ENCODE measurements at regions not wholly inside any gene's neighbourhood (a gene's known extent, or its start where the extent isn't known, plus 50 kb on each side); places are given as distances from the start of the nearest gene placed in this dataset.
"Not testable (repeated sequence)": the region's sequence is repeated elsewhere in the genome, so short reads cannot be mapped to it uniquely, and the experiment has no call there.

DNA sequence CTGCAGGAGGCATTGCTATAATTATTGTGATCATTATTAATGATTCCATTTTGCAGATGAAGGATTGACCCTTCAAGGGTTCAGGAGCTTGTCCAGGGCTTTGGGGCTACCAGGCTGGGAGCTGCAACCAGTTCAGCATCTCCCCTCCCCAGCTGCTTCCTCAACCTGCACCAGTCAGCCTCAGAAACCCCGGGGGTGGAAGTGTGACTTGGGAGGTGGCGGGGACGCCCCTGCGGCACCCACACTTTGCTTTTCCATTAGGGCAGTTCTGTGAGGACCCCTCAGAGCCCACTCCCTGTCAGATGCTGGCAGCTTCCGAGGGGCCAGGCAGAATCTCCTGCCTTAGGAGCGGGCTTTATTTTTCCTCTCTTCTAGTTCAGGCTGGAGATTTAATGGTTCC, 85.6 kb downstream of the OLFM1 start:
- FAIRE-seq: no peak

DNA sequence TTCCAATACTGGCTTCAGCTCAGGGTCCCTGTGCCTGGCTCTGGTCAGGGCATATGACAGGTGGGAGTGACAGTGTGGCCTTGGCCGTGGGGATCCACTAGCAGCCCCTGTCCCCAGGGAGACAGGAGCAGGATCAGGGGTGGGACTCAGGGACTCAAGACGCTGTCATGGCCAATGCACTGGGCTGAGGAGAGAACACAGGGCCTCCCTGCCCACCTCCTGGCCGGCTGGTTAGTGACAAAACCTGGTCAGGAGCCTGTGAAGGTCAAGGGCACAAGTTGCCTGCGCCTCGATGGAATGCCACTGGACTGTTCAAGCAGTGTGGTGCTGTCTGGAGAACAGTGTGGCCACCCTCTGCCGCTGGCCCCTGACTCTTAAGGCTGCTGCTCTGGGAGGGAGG, 86.8 kb downstream of the OLFM1 start:
- FAIRE-seq: no peak

DNA sequence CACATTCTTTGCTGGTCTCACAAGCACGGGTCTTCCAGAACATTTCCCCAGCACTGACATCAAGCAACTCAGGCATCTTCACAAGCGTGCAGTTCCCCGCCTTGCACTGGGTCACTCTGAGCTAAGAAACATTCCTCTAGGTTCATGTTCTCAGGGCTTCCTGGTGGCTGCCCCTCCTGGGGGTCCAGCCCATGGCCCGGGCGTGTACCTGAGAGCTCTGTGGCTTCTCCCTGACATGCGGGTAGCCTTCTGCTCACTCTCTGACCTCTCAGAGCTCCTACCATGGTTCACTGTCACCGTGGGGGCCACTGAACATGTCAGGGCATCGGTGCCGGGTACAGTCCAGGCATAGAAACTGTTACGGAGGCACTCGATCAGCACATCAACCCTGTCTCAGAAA, 87.5 kb downstream of the OLFM1 start:
- no peak for FAIRE-seq

DNA sequence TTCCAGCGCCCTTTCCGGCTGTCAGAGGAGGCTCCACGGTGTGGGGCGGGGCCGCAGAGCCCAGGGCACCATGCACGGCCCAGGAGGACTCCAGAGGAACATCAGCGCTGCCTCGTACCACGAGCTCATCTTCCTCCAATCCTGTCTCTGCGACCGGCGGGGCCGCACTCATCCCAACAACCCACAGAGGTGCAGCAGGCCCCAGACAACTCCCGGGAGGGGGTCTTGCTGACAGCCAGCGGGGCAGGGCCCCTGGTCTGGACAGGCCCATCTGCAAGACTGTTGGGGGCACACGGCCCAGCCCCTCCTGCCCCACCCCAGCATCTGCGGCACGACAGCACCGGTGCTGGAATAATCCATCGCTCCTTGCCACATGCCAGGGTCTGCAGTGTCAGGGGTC, 88.8 kb downstream of the OLFM1 start:
- FAIRE-seq: no peak

DNA sequence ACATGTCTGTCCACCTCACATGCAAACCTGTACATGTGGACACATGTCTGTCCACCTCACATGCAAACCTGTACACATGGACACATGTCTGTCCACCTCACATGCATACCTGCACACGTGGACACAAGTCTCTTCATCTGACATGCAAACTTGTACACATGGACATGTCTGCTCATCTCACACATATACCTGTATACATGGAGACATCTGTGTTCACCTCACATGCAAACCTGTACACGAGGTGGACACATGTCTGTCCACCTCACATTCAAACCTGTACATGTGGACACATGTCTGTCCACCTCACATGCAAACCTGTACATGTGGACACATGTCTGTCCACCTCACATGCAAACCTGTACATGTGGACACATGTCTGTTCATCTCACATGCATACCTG, 90.1 kb downstream of the OLFM1 start:
- not testable (repeated sequence) for FAIRE-seq

DNA sequence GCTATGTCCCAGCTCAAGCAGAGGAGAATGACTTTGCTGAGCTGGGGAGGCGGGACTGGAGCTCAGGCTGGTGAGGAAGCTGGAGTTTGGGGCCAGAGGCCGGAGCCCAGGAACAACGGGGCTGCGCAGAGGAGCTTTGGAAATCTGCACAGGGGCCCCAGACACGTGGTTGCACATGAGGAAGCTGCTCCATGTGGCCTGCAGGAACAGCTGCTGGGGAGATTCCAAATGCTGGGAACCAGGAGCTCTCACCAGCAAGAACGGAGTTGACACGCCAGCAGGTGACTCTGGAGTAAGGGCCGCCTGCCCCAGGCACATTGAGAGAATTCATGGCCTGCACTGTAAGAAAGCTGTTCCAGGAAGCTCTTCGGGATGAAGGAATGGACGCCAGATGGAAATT, 91.0 kb downstream of the OLFM1 start:
- no peak for FAIRE-seq

DNA sequence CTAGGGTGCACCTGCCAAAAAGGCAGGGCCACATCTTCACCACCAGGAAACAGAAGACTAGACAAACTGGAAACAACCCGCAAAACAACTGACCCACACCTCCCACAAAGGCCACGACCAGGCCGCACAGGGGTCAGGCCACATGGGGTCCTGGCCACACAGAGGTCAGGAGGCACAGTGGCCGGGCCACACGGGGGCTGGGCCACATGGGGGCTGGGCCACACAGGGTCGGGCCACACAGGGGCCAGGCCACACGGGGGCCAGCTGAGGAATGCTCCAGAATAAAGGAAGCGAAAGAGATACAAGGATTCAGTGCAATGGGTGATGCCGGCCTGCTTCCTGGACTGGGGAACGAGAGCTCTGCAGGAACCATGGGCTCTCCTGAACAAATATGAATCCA, 91.6 kb downstream of the OLFM1 start:
- FAIRE-seq: no peak

DNA sequence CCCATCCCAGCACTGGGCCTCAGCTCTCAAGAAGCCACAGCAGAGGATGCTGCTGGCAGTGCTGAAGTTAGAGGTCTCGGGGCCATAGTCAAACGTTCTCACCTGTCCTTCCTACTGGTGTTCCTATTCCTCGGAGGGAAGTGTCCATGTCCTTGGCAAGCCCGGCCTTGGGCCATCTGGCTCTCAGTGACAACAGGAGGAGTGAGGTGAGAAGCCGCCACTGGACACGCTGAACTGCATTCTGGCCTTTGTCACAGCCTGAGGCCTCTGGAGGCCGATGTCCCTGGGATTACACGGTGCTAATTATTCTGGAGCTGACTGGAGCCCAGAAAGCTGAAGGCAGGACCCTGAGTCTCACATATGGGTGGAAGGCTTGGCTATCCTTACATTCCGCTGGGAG, 92.5 kb downstream of the OLFM1 start:
- FAIRE-seq: no peak

DNA sequence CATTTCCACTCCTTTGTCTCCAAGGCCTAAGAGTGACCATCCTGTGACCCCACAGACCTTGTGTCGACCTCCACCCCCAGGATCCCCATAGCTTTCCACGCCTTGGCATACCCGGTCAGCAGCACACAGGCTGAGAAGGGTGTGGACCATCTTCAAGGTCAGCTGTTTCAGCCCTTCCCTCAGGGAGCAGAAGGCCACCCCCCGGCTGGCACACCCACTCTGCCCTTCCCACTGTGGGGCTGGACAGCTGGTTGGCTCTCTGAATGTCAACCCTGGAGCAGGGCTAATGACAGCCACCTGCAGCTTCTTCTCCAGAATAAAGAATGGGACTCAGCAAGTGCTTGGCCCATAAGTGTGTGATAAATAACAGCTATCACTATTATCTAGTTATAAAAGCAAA, 93.1 kb downstream of the OLFM1 start:
- no peak for FAIRE-seq

DNA sequence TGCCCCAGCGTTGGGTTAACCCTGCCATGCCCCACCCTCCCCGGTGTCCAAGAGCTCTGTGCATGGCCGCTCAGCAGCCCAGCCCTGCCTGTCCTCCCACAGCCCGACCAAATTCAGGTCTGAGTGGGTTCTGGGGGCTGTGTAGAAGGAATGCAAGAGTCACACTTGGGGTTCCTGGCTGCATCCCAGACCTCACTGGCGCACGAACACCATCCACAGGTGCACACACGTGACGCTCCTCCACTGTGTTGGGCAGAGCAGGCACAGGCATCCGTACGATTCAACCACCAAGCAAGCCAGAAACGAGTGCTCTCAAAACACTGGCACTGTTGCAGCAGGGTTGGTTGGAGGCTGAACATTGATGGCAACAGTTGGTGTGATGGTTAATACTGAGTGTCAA, 93.9 kb downstream of the OLFM1 start:
- FAIRE-seq: no peak

DNA sequence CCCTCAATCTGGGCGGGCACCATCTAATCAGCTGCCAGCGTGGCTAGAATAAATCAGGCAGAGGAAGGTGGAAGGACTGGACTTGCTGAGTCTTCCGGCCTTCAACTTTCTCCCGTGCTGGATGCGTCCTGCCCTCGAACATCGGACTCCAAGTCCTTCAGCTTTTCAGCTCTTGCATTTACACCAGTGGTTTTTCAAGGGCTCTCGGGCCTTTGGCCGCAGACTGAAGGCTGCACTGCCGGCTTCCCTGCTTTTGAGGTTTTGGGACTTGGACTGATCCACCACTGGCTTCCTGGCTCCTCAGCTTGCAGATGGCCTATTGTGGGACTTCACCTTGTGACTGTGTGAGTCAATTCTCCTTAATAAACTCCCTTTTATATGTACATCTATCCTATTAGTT, 94.4 kb downstream of the OLFM1 start:
- FAIRE-seq: not testable (repeated sequence)

DNA sequence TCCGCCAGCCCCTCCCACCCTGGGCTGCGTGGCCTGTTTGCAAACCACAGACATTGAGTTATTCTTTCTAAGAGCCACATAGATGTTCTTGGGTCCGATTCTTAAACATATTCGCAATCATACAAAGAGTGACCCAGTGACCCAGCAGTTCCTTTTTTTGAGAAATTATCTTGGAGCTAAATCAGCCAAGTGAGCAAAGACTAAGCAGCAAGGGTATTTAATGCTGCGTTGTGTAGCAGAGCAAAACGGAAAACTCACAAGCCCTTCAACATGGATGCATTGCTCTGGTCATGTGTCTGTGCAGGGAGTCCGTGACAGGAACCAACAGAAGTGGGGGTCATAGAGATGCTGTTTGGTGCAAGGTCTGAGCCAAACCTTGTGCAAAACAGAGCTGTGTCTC, 95.6 kb downstream of the OLFM1 start:
- no peak for FAIRE-seq

DNA sequence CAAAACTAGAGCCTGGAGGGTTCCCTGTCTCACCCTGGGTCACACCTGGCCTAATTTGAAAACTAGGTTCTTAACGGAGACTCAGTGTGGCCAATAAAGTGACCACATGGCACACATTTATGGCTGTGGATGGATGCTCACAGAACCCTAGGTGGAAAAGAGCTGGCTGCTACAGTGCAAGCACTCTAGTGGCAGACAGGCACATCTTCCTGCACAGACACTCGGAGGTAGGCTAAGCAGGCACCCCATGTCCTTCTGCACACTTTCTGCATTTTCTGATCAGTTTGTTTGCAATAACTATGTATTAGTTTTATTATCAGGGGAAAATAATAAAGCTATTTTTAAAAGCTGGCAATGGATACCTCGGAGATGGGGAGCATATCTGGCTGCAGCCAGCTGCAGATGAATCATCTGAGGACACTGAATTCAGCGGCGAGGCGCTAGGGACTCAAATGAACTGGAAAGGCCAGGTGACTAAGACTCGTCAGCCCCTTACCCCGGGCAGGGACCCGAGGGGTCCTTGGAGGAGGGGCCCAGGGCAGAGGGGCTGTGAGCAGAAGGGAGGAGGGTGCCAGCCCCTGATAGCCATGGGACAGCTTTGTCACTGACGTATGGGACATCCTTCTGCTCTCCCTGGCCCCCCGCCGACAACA, 96.2 kb downstream of the OLFM1 start:
- no peak for FAIRE-seq

DNA sequence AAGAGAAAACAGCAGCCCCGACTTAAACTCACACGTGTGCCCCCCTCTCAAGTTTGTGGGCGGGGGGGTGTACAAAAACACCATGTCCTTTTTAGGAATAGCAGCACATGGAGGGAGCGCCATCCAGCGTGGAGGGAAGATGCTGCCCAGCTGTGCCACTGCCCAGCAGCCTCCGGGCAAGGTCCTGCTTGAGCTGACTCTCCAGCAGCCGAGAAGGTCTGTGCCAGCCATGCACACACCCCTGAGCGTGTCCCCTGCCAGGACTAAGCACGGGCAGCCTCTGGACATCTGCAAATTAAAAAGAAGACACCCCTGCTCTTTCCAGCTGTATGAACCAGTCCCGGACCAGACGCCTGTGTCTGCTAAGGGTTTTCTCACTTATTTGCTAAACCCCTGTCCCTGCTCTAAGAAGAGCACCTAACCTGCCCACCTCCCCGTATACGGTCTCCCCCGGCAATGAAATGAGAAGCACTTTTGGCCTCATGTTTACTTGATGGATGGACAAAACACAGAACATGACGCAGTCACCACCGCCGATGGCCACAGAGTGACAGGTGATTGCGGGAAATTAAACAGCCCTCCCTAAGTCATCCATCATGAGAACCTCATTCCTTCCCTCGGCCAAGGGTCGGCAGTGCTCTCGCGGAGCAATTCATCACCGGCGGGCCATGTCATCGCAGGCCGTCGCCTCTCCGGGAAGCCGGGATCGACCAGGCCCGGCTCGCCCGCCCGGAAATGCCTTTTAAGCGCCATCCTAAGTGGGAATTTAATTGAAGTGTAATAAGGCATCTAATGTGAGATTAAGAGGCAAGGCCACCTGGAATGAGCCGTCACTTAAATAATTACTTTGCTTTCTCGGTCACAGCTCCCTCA, 96.9 kb downstream of the OLFM1 start:
- FAIRE-seq: no peak

DNA sequence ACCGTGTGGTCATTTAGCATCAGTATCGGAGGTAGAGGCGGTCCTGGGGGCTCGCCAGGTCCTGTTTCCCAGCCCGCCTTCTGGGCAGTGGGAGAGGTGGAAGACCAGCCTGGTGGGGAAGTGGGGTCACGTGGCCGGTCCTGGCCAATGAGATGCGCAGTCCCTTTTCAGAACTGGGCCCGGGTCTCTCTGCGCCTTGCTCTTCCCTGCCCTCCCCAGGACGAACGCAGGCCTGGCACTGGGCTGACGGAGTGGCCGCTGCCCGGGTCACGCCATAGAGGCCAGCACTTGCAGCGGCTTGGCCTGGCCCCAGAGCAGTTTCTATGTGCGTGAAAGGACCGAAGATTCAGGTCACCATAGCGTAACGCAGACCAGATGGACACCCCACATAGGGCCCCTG, 97.6 kb downstream of the OLFM1 start:
- FAIRE-seq: no peak

DNA sequence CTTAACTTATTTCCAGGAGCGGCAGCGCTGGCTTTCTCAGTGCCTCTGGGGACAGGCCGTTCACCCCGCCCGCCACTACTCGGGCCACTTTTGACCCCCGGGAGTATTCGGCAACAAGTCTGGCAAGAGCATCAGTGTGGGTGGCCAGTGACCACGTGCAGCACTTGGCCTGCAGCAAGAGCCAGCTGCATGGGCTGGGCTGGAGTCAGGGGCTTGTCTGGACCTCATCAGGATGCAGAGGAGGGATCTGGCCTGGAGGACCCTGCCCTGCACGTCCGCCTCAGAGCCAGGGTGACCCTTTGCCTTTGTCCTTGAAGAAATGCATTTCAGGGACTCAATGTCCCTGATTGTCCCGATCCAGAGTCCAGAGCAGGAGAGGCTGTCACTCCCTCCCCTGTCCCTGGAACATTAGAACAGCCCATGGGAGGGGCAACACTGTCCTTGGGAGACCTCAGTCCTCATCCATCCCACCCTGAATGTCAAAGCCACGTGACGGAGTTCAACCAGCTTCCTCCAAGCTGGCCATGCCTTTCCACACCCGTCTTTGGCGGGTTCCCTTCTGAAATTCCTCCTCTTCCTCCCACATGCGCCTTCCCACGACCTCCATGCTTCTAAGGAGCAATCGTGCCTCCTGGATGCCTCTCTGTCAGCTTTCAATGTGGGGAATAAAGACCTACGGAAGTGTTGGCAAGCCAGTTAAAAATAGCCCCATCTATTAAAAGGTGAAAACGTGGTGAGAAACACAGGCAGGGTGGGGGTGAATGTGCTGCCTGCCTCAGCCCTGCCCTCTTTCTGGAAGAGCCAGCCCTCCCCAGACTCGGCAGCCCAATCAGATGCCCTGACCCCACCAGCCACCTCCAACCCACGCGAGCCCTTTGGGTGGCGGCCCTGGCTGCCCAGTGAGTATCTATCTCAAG, 99.0 kb downstream of the OLFM1 start:
- FAIRE-seq: peak; percentile 45

DNA sequence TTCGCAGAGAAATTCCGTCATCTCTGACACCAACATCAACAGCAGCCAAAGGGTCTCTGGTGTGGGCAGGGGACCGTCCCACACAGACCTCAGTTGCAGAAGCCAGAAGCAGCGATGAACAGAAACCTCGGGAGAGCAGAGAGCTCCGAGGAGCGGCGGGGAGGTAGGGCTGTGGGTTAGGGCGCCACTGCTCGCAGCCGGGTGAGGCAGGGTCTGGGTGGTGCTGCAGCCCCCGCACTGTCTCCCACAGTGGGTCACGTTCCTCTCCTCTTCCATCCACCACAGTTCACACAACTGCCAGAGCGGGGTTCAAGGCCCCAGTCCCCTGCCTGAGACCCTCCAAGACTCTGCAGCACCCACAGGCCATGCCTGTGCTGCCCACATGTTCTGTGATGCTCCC, 99.9 kb downstream of the OLFM1 start:
- FAIRE-seq: no peak

DNA sequence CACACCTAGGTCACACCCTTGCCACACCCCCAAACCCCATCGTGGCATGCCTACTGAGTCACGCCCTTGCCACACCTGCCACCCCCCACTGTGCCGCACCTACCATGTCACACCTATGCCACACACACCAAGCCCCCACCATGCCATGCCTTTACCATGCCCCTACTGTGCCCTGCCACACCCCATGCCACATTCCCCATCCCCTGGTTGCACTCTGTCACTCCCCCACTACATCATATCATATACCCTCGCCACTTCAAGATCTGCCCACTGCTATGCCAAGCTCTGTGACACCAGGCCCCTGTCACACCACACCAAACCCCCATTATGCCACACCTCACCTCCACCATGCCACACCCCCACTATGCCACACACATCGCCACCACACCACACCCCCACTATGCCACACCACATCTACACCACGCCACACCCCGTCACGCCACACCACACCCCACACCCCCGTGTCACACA, 101.2 kb downstream of the OLFM1 start:
- no peak for FAIRE-seq

DNA sequence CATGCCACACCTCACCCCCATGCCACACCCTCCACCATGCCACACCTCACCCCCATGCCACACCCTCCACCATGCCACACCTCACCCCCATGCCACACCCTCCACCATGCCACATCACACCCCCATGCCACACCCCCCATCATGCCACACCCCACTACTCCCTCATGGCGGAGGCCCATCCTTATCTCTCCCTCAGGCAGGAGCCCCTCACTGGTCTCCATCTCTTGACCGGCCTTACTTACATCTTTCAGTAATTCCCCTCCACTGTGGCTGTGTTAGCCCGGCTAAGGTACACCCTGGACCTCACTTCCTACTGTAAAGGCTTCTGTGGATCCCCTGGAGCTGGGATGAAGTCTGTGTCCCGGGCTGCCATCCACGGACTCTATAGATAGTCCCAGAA, 102.0 kb downstream of the OLFM1 start:
- no peak for FAIRE-seq

DNA sequence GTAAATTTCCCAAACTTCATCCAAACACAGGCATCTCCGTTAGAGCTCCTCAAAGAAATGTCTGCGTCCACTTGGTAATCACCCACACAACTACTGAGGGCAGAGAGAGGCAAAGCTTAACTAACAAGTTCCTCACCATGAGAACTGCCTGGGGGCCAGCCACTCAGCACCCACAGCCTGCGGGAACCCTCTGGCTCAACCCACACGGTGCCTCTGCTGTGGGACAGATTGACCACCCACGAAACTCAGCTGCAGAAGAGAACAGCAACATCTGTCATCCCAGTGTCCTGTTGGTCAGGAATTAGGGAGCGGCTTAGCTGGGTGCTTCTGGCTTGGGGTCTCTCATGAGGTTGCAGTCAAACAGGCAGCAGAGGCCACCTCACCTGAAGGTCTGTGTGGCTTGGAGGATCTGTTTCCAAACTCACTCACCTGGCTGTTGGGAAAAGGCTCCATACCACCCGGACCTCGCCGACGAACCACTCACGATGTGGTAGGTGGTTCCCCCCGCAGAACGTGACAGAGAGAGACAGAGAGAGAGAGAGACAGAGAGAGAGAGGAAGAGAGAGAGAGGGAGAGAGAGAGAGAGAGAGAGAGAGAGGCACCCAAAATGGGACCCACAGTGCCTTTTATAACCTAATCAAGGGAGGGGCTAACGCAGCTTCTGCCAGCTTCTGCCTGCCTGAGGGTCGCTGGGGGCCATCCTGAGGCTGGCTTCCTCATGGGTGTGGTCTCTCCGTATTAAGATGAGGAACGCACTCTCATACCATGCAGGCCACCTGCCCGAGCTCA, 103.5 kb downstream of the OLFM1 start:
- FAIRE-seq: no peak

DNA sequence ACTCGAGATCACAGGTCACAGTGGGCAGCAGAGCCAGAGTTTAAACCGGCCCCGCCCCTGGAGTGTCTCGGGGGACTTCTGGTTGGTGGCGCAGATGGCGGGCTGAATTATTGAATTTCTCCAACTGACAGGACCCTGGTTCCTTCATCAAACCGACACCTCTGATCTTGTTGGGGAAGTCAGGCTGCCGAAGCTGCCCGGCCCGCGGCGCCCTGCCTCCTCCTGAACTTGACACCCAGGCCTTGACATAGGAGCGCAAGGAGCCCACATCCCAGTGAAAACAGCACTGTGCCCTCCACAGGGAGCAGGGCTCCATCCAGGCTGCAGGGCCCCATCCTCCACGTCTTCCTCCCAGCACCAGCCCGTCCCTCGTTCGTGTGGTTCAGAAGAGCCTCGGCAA, 105.2 kb downstream of the OLFM1 start:
- no peak for FAIRE-seq

DNA sequence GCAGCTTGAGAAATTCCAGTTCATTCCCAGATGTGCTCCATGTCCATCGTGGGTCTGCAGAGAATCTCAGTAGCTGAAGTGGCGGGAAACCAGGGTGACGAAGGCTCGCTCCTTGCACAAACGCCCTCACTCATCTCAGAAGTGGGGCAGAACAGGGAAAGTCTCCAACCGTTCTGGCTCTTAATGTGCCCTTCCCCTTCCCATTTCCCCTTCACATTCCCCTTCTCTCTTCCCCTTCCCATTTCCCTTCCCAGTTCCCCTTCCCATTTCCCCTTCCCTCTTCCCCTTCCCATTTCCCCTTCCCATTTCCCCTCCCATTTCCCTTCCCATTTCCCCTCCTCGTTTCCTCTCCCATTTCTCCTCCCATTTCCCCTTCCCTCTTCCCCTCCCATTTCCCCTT, 108.5 kb downstream of the OLFM1 start:
- not testable (repeated sequence) for FAIRE-seq

Measured in endometrium (tissue), 2 donors.